CD14-positive monocyte (primary cell): ENCODE measurements at regions not wholly inside any gene's neighbourhood (a gene's known extent, or its start where the extent isn't known, plus 50 kb on each side); places are given as distances from the start of the nearest gene placed in this dataset.

ENCODE experiments used
- DNase-seq, 3 donors: peaks; one replicate each; pipeline ENCODE4 v3.0.0-alpha.2; 2011 to 2022
- H2AFZ ChIP-seq: 2 replicates; pipeline ENCODE4 v1.6.0; 2012; ENCODE audit warnings: mild to moderate bottlenecking, low read depth, low read length, inconsistent platforms; ENCODE audit not compliant: insufficient read depth, poor library complexity, severe bottlenecking
- H3K27ac ChIP-seq, 2 donors: 1 replicate in 1 of 2; 2 replicates in 1 of 2; pipeline ENCODE4 v1.5.1; 2012 to 2013; ENCODE audit warnings: low read length in 2 of 2, control low read depth in 1 of 2, inconsistent platforms in 1 of 2, low read depth in 1 of 2, mild to moderate bottlenecking in 1 of 2
- H3K27me3 ChIP-seq, 2 donors: one replicate each; pipeline versions ENCODE4 v1.6.0 to v1.6.1; 2011 to 2013; ENCODE audit warnings: low read length in 2 of 2; ENCODE audit not compliant: control insufficient read depth in 2 of 2, insufficient read depth in 2 of 2
- H3K36me3 ChIP-seq, 2 donors: replicated peaks in 1 of 2; 1 replicate in 1 of 2; 2 replicates in 1 of 2; pipeline versions ENCODE4 v1.5.1 to v1.6.1; 2012 to 2013; ENCODE audit warnings: low read length in 2 of 2, control low read depth in 1 of 2, inconsistent platforms in 1 of 2, mild to moderate bottlenecking in 1 of 2; ENCODE audit not compliant: insufficient read depth in 2 of 2, control insufficient read depth in 1 of 2
- H3K4me1 ChIP-seq, 2 donors: 1 replicate in 1 of 2; 2 replicates in 1 of 2; pipeline versions ENCODE4 v1.5.1 to v1.6.1; 2012 to 2013; ENCODE audit warnings: low read length in 2 of 2, control low read depth in 1 of 2, inconsistent platforms in 1 of 2, mild to moderate bottlenecking in 1 of 2, moderate library complexity in 1 of 2; ENCODE audit not compliant: insufficient read depth in 2 of 2, control insufficient read depth in 1 of 2
- H3K4me2 ChIP-seq: replicated peaks from 2 replicates; pipeline ENCODE3; 2012; ENCODE audit warnings: low read length, moderate library complexity, mild to moderate bottlenecking; ENCODE audit not compliant: poor library complexity, severe bottlenecking; ENCODE audit errors: extremely low read depth
- H3K4me3 ChIP-seq, 3 experiments: fragments of 200-600 bp in 1 of 3; sonication (generic) in 1 of 3; replicated peaks in 1 of 3; 1 replicate in 2 of 3; 2 replicates in 1 of 3; pipeline ENCODE4 v1.5.1; 2011 to 2013; ENCODE audit warnings: low read length in 3 of 3, mild to moderate bottlenecking in 3 of 3, control low read depth in 2 of 3, low read depth in 2 of 3, inconsistent platforms in 1 of 3, moderate library complexity in 1 of 3
- H3K79me2 ChIP-seq: 2 replicates; pipeline ENCODE4 v1.6.0; 2012; ENCODE audit warnings: mild to moderate bottlenecking, control low read depth, inconsistent platforms, low read length, moderate library complexity; ENCODE audit not compliant: insufficient read depth
- H3K9ac ChIP-seq: 2 replicates; pipeline ENCODE4 v1.6.0; 2017; ENCODE audit warnings: low read length, mild to moderate bottlenecking; ENCODE audit not compliant: insufficient read depth, poor library complexity, severe bottlenecking
- H3K9me3 ChIP-seq, 2 donors: replicated peaks in 1 of 2; 1 replicate in 1 of 2; 2 replicates in 1 of 2; pipeline versions ENCODE4 v1.5.1 to v1.6.1; 2012 to 2013; ENCODE audit warnings: low read length in 2 of 2, control low read depth in 1 of 2; ENCODE audit not compliant: control insufficient read depth in 1 of 2, insufficient read depth in 1 of 2
- H4K20me1 ChIP-seq: 2 replicates; pipeline ENCODE4 v1.6.0; 2012; ENCODE audit warnings: mild to moderate bottlenecking, low read length, control low read depth, moderate library complexity; ENCODE audit not compliant: insufficient read depth
- H3K27ac Mint-ChIP-seq, 7 donors: one replicate each; pipeline ENCODE4 v1.8.0; 2020; ENCODE audit warnings: mild to moderate bottlenecking in 7 of 7, mixed read lengths in 7 of 7, moderate library complexity in 6 of 7, inconsistent platforms in 2 of 7
- H3K27me3 Mint-ChIP-seq, 3 donors: one replicate each; pipeline ENCODE4 v1.8.0; 2021 to 2022; ENCODE audit warnings: low read depth in 3 of 3, mild to moderate bottlenecking in 3 of 3, mixed read lengths in 3 of 3, moderate library complexity in 3 of 3, inconsistent platforms in 1 of 3
- H3K36me3 Mint-ChIP-seq, 2 donors: one replicate each; pipeline ENCODE4 v1.8.0; 2020; ENCODE audit warnings: mixed read lengths in 2 of 2, inconsistent platforms in 1 of 2, mild to moderate bottlenecking in 1 of 2
- H3K4me1 Mint-ChIP-seq: one replicate; pipeline ENCODE4 v1.8.0; 2020; ENCODE audit warnings: mild to moderate bottlenecking, mixed read lengths
- H3K4me3 Mint-ChIP-seq, 2 donors: one replicate each; pipeline ENCODE4 v1.8.0; 2020; ENCODE audit warnings: mild to moderate bottlenecking in 2 of 2, mixed read lengths in 2 of 2, moderate library complexity in 1 of 2
- H3K9me3 Mint-ChIP-seq, 7 donors: one replicate each; pipeline ENCODE4 v1.8.0; 2020 to 2022; ENCODE audit warnings: mixed read lengths in 7 of 7, mild to moderate bottlenecking in 6 of 7, moderate library complexity in 6 of 7, inconsistent platforms in 2 of 7
- WGBS: methylation state at CpG from one replicate; pipeline ENCODE4 v1.1.5; 2013; ENCODE audit warnings: missing lambda C conversion rate; ENCODE audit not compliant: insufficient coverage; 5-methylcytosine and 5-hydroxymethylcytosine counted together
- intact Hi-C, 2 donors: fragments of 100-400 bp; cut with micrococcal nuclease; formaldehyde crosslinking; loops; one replicate each; pipeline versions ENCODE4 v1.15.0 to v1.15.1; 2023
- TF ChIP-seq, protein P1 (sequence below): fragments of 200-600 bp; IDR thresholded peaks from one replicate; pipeline ENCODE4 v1.8.0; 2022; ENCODE audit warnings: antibody characterized with exemption, mild to moderate bottlenecking

DNA sequence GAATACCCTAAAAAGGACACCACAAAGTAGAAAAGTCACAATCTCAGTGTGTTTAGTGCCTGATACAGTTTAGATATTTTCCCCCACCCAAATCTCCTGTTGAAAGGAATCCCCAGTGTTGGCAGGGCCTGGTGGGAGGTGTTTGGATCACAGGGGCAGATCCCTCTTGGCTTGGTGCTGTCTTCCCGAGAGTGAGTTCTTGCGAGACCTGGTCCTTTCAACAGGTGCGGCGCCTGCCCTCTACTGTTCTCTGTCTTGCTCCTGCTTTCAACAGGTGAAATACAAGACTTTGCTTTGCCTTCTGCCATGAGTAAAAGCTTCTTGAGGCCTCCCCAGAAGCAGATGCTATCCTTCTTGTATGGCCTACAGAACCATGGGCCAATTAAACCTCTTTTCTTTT, 534.3 kb upstream of the NRSN1 start:
- H3K27me3 ChIP-seq, result no peaks in the 10 kb centered on the region
- H3K9me3 ChIP-seq, result peaks cover 5 to 22% of the 10 kb centered on the region in 2 donors
- peaks cover 0 to 3% (median 0%) of the 10 kb centered on the region in 3 donors for H3K27me3 Mint-ChIP-seq
- 94% methylated on average over 4 of the region's 4 CpGs for WGBS
- H3K4me2 ChIP-seq, result no peak overlapping the region
- H2AFZ ChIP-seq, result no peak overlapping the region
- H3K27ac ChIP-seq, result no peak overlapping the region
- H3K4me1 ChIP-seq, result no peaks in the 10 kb centered on the region
- no peak overlapping the region for H3K4me3 ChIP-seq
- H3K36me3 Mint-ChIP-seq, result no peaks in the 10 kb centered on the region
- no peak overlapping the region for H3K27ac Mint-ChIP-seq
- intact Hi-C loops, result no loop called here
- TF ChIP-seq, protein P1, sequence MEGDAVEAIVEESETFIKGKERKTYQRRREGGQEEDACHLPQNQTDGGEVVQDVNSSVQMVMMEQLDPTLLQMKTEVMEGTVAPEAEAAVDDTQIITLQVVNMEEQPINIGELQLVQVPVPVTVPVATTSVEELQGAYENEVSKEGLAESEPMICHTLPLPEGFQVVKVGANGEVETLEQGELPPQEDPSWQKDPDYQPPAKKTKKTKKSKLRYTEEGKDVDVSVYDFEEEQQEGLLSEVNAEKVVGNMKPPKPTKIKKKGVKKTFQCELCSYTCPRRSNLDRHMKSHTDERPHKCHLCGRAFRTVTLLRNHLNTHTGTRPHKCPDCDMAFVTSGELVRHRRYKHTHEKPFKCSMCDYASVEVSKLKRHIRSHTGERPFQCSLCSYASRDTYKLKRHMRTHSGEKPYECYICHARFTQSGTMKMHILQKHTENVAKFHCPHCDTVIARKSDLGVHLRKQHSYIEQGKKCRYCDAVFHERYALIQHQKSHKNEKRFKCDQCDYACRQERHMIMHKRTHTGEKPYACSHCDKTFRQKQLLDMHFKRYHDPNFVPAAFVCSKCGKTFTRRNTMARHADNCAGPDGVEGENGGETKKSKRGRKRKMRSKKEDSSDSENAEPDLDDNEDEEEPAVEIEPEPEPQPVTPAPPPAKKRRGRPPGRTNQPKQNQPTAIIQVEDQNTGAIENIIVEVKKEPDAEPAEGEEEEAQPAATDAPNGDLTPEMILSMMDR, result no peak
- no peak overlapping the region for H3K4me3 Mint-ChIP-seq
- no peak overlapping the region for H3K9ac ChIP-seq
- H3K79me2 ChIP-seq, result no peaks in the 10 kb centered on the region
- H3K4me1 Mint-ChIP-seq, result no peaks in the 10 kb centered on the region
- H4K20me1 ChIP-seq, result no peaks in the 10 kb centered on the region
- no peaks in the 10 kb centered on the region for H3K36me3 ChIP-seq
- H3K9me3 Mint-ChIP-seq, result peaks cover 0 to 17% (median 5%) of the 10 kb centered on the region in 7 donors
- DNase-seq, result no peak

DNA sequence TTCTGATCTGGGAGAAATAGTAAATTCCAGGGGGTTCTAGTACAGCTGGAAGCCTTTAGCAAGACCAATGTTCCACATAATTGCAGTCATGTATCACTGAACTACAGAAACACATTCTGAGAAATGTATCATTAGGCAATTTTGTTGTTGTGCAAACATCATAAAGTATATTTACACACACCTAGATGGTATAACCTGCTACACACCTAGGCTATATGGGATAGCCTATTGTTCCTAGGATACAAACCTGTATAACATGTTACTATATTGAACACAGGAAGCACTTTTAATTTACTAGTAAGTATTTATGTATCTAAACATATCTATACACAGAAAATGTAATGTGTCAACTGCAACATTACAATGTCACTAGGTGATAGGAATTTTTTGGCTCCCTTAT, 525.9 kb upstream of the NRSN1 start:
- DNase-seq, result no peak
- H3K27me3 ChIP-seq, result no peaks in the 10 kb centered on the region
- Mint-ChIP-seq H3K36me3 (no peaks in the 10 kb centered on the region), H3K27me3 (no peaks in the 10 kb centered on the region), H3K4me3 (no peak overlapping the region), H3K4me1 (no peaks in the 10 kb centered on the region), H3K27ac (no peak overlapping the region), H3K9me3 (peaks cover 4 to 23% (median 6%) of the 10 kb centered on the region in 7 donors)
- no peak overlapping the region for H3K27ac ChIP-seq
- H3K36me3 ChIP-seq, result no peaks in the 10 kb centered on the region
- TF ChIP-seq, protein P1, result no peak
- no peaks in the 10 kb centered on the region for H3K79me2 ChIP-seq
- no peak overlapping the region for H2AFZ ChIP-seq
- H4K20me1 ChIP-seq, result no peaks in the 10 kb centered on the region
- peaks cover 0 to 16% of the 10 kb centered on the region in 2 donors for H3K9me3 ChIP-seq
- H3K9ac ChIP-seq, result no peak overlapping the region
- no peak overlapping the region for H3K4me3 ChIP-seq
- intact Hi-C loops, result no loop called here
- H3K4me2 ChIP-seq, result no peak overlapping the region
- H3K4me1 ChIP-seq, result no peaks in the 10 kb centered on the region
